A549 (cell line): ENCODE measurements at regions not wholly inside any gene's neighbourhood (a gene's known extent, or its start where the extent isn't known, plus 50 kb on each side); places are given as distances from the start of the nearest gene placed in this dataset.

Experiments used
- BCL3 ChIP-seq: fragments of >200 bp; sonication (Bioruptor Twin); formaldehyde crosslinking; IDR thresholded peaks from 3 replicates; pipeline ENCODE4 v1.6.1; 2016
- CBX8 ChIP-seq: fragments of 200-600 bp; sonication (generic); IDR thresholded peaks from 2 replicates; pipeline ENCODE4 v1.6.1; 2016
- CTCF ChIP-seq: fragments of >200 bp; sonication (Bioruptor Twin); formaldehyde crosslinking; IDR thresholded peaks from 3 replicates; pipeline ENCODE4 v1.5.1; 2016
- EP300 ChIP-seq, 2 experiments: fragments of >200 bp; sonication (Bioruptor Twin); formaldehyde crosslinking; IDR thresholded peaks; 2 replicates in 1 of 2; 3 replicates in 1 of 2; pipeline ENCODE4 v1.6.1; 2016 to 2017
- ESRRA ChIP-seq: fragments of 150-350 bp; IDR thresholded peaks from 2 replicates; pipeline ENCODE4 v1.6.1; 2014; ENCODE audit warnings: mild to moderate bottlenecking, low read length, borderline replicate concordance
- HMGXB4 ChIP-seq: fragments of 250-450 bp; sonication (Bioruptor Pico); IDR thresholded peaks from 2 replicates; pipeline ENCODE4 v1.5.0; 2021; ENCODE audit warnings: mild to moderate bottlenecking, moderate library complexity, borderline replicate concordance
- MYC ChIP-seq: IDR thresholded peaks from 2 replicates; pipeline ENCODE4 v1.6.1; 2012; ENCODE audit warnings: mild to moderate bottlenecking, inconsistent platforms, low read length, improper control_type of control experiment, borderline replicate concordance
- NFE2L2 ChIP-seq: fragments of 150-350 bp; conservative IDR thresholded peaks from 2 replicates; pipeline ENCODE4 v1.6.1; 2014; ENCODE audit warnings: low read length
- POLR2A ChIP-seq: IDR thresholded peaks from 2 replicates; pipeline ENCODE4 v1.6.1; 2012; ENCODE audit warnings: mild to moderate bottlenecking, low read length
- ZC3H11A ChIP-seq: fragments of 450-650 bp; IDR thresholded peaks from 2 replicates; pipeline ENCODE4 v1.6.1; 2014; ENCODE audit warnings: antibody characterized with exemption, mild to moderate bottlenecking

GRCh38 chr11:130802567-130802966 lies 113.7 kb downstream of the SNX19 start:
- TF ChIP-seq CTCF (no peak), EP300 (IDR thresholded peaks at IDR 0.05) (no peak), ZC3H11A (no peak), POLR2A (no peak), CBX8 (no peak), HMGXB4 (no peak), ESRRA (no peak), NFE2L2 (no peak), BCL3 (no peak), MYC (no peak)
